HUES48 (cell line): ENCODE measurements at regions not wholly inside any gene's neighbourhood (a gene's known extent, or its start where the extent isn't known, plus 50 kb on each side); places are given as distances from the start of the nearest gene placed in this dataset.

Source experiments
- H3K27ac ChIP-seq: one replicate; pipeline ENCODE4 v1.7.0; 2013; ENCODE audit warnings: low read depth, low read length, inconsistent platforms
- H3K27me3 ChIP-seq: 2 replicates; pipeline ENCODE4 v1.6.1; 2013; ENCODE audit warnings: mild to moderate bottlenecking, low read length; ENCODE audit not compliant: control insufficient read depth, insufficient read depth
- H3K36me3 ChIP-seq: 2 replicates; pipeline ENCODE4 v1.6.1; 2013; ENCODE audit warnings: low read length; ENCODE audit not compliant: control insufficient read depth, insufficient read depth
- H3K4me1 ChIP-seq: 2 replicates; pipeline ENCODE4 v1.6.1; 2013; ENCODE audit warnings: mild to moderate bottlenecking, low read length; ENCODE audit not compliant: control insufficient read depth, insufficient read depth
- H3K4me3 ChIP-seq: 2 replicates; pipeline ENCODE4 v1.5.1; 2013; ENCODE audit warnings: mild to moderate bottlenecking, low read depth, low read length
- H3K9ac ChIP-seq: 2 replicates; pipeline ENCODE4 v1.6.1; 2013; ENCODE audit warnings: mild to moderate bottlenecking, low read depth, low read length, moderate library complexity
- H3K9me3 ChIP-seq: 2 replicates; pipeline ENCODE4 v1.6.1; 2013; ENCODE audit warnings: low read length; ENCODE audit not compliant: control insufficient read depth, insufficient read depth

DNA sequence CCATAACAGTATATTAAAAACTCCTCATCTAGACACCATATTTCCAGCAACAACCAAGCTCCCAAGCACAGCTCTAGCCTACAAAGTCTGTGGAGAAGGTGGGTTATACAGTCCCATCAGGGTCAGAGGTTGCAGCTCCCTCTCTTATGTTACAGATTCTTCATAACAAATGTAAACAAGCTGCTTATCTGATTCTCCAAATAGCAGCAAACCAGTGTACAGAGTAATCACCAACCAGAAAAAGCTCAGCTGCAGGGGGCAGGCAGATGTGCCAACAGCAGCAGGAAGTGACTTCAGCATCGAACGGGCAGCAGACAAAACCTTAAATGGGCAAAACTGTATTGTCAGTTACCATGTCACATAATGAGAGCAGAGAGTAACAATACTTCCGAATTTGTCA lies 52.9 kb upstream of the NABP1 start:
- no peaks in the 10 kb centered on the region for H3K9me3 ChIP-seq
- no peaks in the 10 kb centered on the region for H3K27me3 ChIP-seq
- H3K36me3 ChIP-seq: no peaks in the 10 kb centered on the region
- no peak overlapping the region for H3K4me3 ChIP-seq
- no peak overlapping the region for H3K9ac ChIP-seq
- H3K27ac ChIP-seq: no peak overlapping the region
- H3K4me1 ChIP-seq: no peaks in the 10 kb centered on the region

DNA sequence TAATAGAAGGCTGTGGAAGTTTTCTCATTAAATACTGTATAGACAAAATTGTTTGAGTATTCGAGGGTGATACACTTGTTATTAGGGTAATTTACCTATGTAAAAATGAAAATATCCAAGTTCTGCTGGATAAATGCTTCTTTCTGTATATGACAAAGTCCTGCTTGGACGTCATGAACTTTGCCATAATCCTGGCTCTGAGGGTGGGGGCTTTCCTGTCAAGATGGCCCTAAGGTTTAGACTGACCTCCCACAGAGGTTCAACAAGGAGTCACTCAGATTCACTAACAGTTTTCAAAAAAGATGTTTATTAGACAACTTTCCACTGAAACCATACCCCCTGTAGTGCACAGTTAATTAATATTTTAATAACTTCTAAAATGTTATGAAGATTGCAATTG lies 52.5 kb upstream of the NABP1 start:
- H3K27ac ChIP-seq: no peak overlapping the region
- no peaks in the 10 kb centered on the region for H3K9me3 ChIP-seq
- no peaks in the 10 kb centered on the region for H3K27me3 ChIP-seq
- no peaks in the 10 kb centered on the region for H3K36me3 ChIP-seq
- no peaks in the 10 kb centered on the region for H3K4me1 ChIP-seq
- no peak overlapping the region for H3K9ac ChIP-seq
- H3K4me3 ChIP-seq: no peak overlapping the region

DNA sequence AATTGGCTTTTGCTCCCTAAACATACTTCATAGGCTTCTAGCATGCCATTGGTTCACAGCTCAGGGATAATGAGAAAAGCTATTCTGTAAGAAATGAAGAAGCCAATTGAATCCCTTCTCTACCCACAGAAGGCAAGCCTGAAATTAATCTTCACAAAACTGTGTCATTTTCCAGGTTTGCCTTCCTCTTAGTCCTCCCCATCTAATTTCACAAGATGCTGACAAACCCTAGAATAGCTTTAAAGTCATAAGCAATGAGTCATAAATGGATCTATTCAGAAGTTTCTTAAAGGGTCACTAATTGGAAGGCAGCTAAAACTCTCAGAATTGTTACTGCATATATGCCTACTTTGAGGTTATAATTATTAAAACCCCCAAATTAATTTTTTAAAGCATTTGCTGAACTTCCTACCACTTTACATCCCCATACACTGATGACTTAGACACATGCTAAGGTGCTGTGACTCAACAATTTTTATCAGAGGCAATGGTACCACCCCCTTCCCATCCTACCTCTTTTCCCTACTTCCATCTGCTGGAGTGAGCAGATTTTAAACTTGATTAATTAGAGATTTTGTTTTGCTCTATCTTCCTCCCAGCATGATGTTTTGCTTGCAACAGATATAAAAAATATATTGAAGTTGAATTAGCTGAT lies 51.3 kb upstream of the NABP1 start:
- no peaks in the 10 kb centered on the region for H3K9me3 ChIP-seq
- no peak overlapping the region for H3K9ac ChIP-seq
- H3K4me1 ChIP-seq: no peaks in the 10 kb centered on the region
- H3K27me3 ChIP-seq: no peaks in the 10 kb centered on the region
- H3K36me3 ChIP-seq: no peaks in the 10 kb centered on the region
- H3K27ac ChIP-seq: no peak overlapping the region
- no peak overlapping the region for H3K4me3 ChIP-seq

DNA sequence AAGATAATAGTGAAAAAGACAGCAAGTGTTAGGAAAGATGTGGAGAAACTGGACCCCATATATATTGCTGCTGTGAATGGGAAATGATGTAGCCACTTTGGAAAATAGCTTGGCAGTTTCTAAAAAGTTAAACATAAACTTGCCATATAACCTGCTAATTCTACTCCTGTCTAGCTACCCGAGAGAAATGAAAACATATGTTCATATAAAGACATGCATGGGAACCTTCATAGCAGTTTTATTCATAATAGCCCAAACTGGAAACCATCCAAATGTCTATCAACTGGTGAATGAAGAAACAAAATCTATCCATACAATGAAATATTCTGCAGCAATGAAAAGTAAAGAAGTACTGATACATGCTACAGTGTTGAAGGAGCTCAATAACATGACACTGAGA lies 50.4 kb upstream of the NABP1 start:
- Histone ChIP-seq H3K4me3 (no peak overlapping the region), H3K27me3 (no peaks in the 10 kb centered on the region), H3K4me1 (no peaks in the 10 kb centered on the region), H3K9ac (no peak overlapping the region), H3K36me3 (no peaks in the 10 kb centered on the region), H3K9me3 (no peaks in the 10 kb centered on the region), H3K27ac (no peak overlapping the region)
